ENCODE measurements at regions not wholly inside any gene's neighbourhood (a gene's known extent, or its start where the extent isn't known, plus 50 kb on each side); places are given as distances from the start of the nearest gene placed in this dataset.
"Not testable (repeated sequence)": the region's sequence is repeated elsewhere in the genome, so short reads cannot be mapped to it uniquely, and the experiment has no call there.

GRCh38 chr1:65020774-65021173, 54.4 kb upstream of the JAK1 start:
- no peak for DNase-seq

GRCh38 chr1:65021795-65022194, 55.4 kb upstream of the JAK1 start:
- no peak for DNase-seq

- DNase-seq, result no peak
Measured at GRCh38 chr1:65022216-65022615, 55.9 kb upstream of the JAK1 start.

GRCh38 chr1:65025794-65026193, 59.4 kb upstream of the JAK1 start:
- no peak for DNase-seq

- no peak for DNase-seq
Measured at GRCh38 chr1:65026235-65026634, 59.9 kb upstream of the JAK1 start.

- DNase-seq, result no peak
Measured at GRCh38 chr1:65027666-65028358, 61.5 kb upstream of the JAK1 start.

GRCh38 chr1:65029434-65029833, 63.1 kb upstream of the JAK1 start:
- DNase-seq, result not testable (repeated sequence)

GRCh38 chr1:65034879-65035278, 68.5 kb upstream of the JAK1 start:
- DNase-seq, result not testable (repeated sequence)

- no peak for DNase-seq
Measured at GRCh38 chr1:65036570-65037051, 70.3 kb upstream of the JAK1 start.

- no peak for DNase-seq
Measured at GRCh38 chr1:65039066-65039465, 72.7 kb upstream of the JAK1 start.

GRCh38 chr1:65039508-65039907, 73.2 kb upstream of the JAK1 start:
- DNase-seq, result no peak

GRCh38 chr1:65042467-65042866, 76.1 kb upstream of the JAK1 start:
- no peak for DNase-seq

GRCh38 chr1:65044411-65044810, 78.1 kb upstream of the JAK1 start:
- DNase-seq, result no peak

- no peak for DNase-seq
Measured at GRCh38 chr1:65045022-65045817, 78.9 kb upstream of the JAK1 start.

- DNase-seq, result no peak
Measured at GRCh38 chr1:65048335-65048734, 82.0 kb upstream of the JAK1 start.

GRCh38 chr1:65049941-65050713, 83.8 kb upstream of the JAK1 start:
- no peak for DNase-seq

GRCh38 chr1:65050735-65051134, 84.4 kb upstream of the JAK1 start:
- DNase-seq, result peak; percentile 17

GRCh38 chr1:65054481-65054880, 88.1 kb upstream of the JAK1 start:
- DNase-seq, result no peak

- no peak for DNase-seq
Measured at GRCh38 chr1:65055747-65056146, 89.4 kb upstream of the JAK1 start.

GRCh38 chr1:65056234-65056633, 89.9 kb upstream of the JAK1 start:
- no peak for DNase-seq

- DNase-seq, result no peak
Measured at GRCh38 chr1:65056866-65057265, 90.5 kb upstream of the JAK1 start.

GRCh38 chr1:65059930-65060538, 88.0 kb upstream of the AK4 start:
- no peak for DNase-seq

GRCh38 chr1:65062339-65062738, 85.7 kb upstream of the AK4 start:
- no peak for DNase-seq

All from NCI-H187 treated with DMSO at 0.1 percent for 48 hours (cell line).